CD4-positive, alpha-beta memory T cell (primary cell): ENCODE measurements at regions not wholly inside any gene's neighbourhood (a gene's known extent, or its start where the extent isn't known, plus 50 kb on each side); places are given as distances from the start of the nearest gene placed in this dataset.

Experiments used
- CTCF ChIA-PET: fragments of 350-600 bp; sonication (Branson Sonifier 250); formaldehyde crosslinking; loops from one replicate; lab custom pipeline; 2021; ENCODE audit warnings: inconsistent platforms; ENCODE audit not compliant: partially characterized antibody; lab: Charles Lee
- POLR2A ChIA-PET: fragments of 350-600 bp; sonication (Branson Sonifier 250); formaldehyde crosslinking; loops from one replicate; lab custom pipeline; 2021; ENCODE audit not compliant: partially characterized antibody; lab: Charles Lee
- DNase-seq, 5 donors: peaks; one replicate each; pipeline versions ENCODE4 v3.0.0 to v3.0.0-alpha.2; 2020 to 2022; ENCODE audit warnings: mixed read lengths in 1 of 5
- H3K27ac ChIP-seq: one replicate; pipeline ENCODE4 v1.7.0; 2013; ENCODE audit warnings: low read depth, low read length
- H3K27me3 ChIP-seq: 2 replicates; pipeline ENCODE4 v1.7.0; 2013; ENCODE audit warnings: mild to moderate bottlenecking, low read length, moderate library complexity; ENCODE audit not compliant: insufficient read depth
- H3K36me3 ChIP-seq: 2 replicates; pipeline ENCODE4 v1.7.0; 2013; ENCODE audit warnings: mild to moderate bottlenecking, low read length, moderate library complexity; ENCODE audit not compliant: insufficient read depth
- H3K4me1 ChIP-seq: 2 replicates; pipeline ENCODE4 v1.7.0; 2013; ENCODE audit warnings: mild to moderate bottlenecking, low read length, moderate library complexity; ENCODE audit not compliant: insufficient read depth
- H3K4me3 ChIP-seq, 2 donors: one replicate each; pipeline ENCODE4 v1.7.0; 2013; ENCODE audit warnings: low read length in 2 of 2, mild to moderate bottlenecking in 1 of 2
- H3K9me3 ChIP-seq, 2 donors: one replicate each; pipeline ENCODE4 v1.7.0; 2013; ENCODE audit warnings: low read length in 2 of 2, control low read depth in 1 of 2; ENCODE audit not compliant: control insufficient read depth in 1 of 2
- H3K27ac Mint-ChIP-seq, 7 donors: one replicate each; pipeline ENCODE4 v1.8.0; 2020 to 2021; ENCODE audit warnings: mixed read lengths in 7 of 7, mild to moderate bottlenecking in 6 of 7, inconsistent platforms in 3 of 7, moderate library complexity in 3 of 7
- H3K27me3 Mint-ChIP-seq, 2 donors: one replicate each; pipeline ENCODE4 v1.8.0; 2020 to 2021; ENCODE audit warnings: mixed read lengths in 2 of 2
- H3K36me3 Mint-ChIP-seq, 2 donors: one replicate each; pipeline ENCODE4 v1.8.0; 2020 to 2021; ENCODE audit warnings: mixed read lengths in 2 of 2, inconsistent platforms in 1 of 2, mild to moderate bottlenecking in 1 of 2
- H3K4me1 Mint-ChIP-seq, 4 donors: one replicate each; pipeline ENCODE4 v1.8.0; 2020 to 2021; ENCODE audit warnings: mixed read lengths in 4 of 4, mild to moderate bottlenecking in 1 of 4
- H3K4me3 Mint-ChIP-seq, 8 donors: one replicate each; pipeline ENCODE4 v1.8.0; 2020 to 2021; ENCODE audit warnings: mixed read lengths in 8 of 8, mild to moderate bottlenecking in 7 of 8, moderate library complexity in 6 of 8, inconsistent platforms in 3 of 8
- H3K9me3 Mint-ChIP-seq, 8 donors: one replicate each; pipeline ENCODE4 v1.8.0; 2020 to 2021; ENCODE audit warnings: mixed read lengths in 8 of 8, mild to moderate bottlenecking in 5 of 8, inconsistent platforms in 3 of 8, moderate library complexity in 1 of 8
- intact Hi-C: fragments of 100-400 bp; cut with micrococcal nuclease; formaldehyde crosslinking; loops from one replicate; pipeline ENCODE4 v1.15.1; 2023

- Mint-ChIP-seq H3K9me3 (peaks cover 0 to 18% (median 11%) of the 10 kb centered on the region in 8 donors), H3K36me3 (no peaks in the 10 kb centered on the region), H3K27me3 (peaks cover 5 to 6% of the 10 kb centered on the region in 2 donors), H3K27ac (peak overlapping the region in 1 of 7 donors; percentile 9), H3K4me1 (no peaks in the 10 kb centered on the region), H3K4me3 (no peak overlapping the region)
- Histone ChIP-seq H3K4me1 (no peaks in the 10 kb centered on the region), H3K27ac (no peak overlapping the region), H3K27me3 (no peaks in the 10 kb centered on the region), H3K4me3 (no peak overlapping the region), H3K9me3 (no peaks in the 10 kb centered on the region), H3K36me3 (no peaks in the 10 kb centered on the region)
- ChIA-PET POLR2A (no interaction called here), CTCF (no interaction called here)
- intact Hi-C loops: no loop called here
- DNase-seq: no peak
Observed at GRCh38 chr22:48380016-48380665, 1447.5 kb downstream of the BRD1 start.

- POLR2A ChIA-PET: no interaction called here
- H3K4me1 Mint-ChIP-seq: no peaks in the 10 kb centered on the region
- DNase-seq: no peak
- peaks cover 0 to 12% (median 5%) of the 10 kb centered on the region in 8 donors for H3K9me3 Mint-ChIP-seq
- H3K4me3 Mint-ChIP-seq: no peak overlapping the region
- no peak overlapping the region for H3K27ac Mint-ChIP-seq
- intact Hi-C loops: no loop called here
- H3K36me3 Mint-ChIP-seq: no peaks in the 10 kb centered on the region
- Histone ChIP-seq H3K9me3 (no peaks in the 10 kb centered on the region), H3K36me3 (no peaks in the 10 kb centered on the region), H3K4me3 (no peak overlapping the region), H3K4me1 (no peaks in the 10 kb centered on the region), H3K27ac (no peak overlapping the region), H3K27me3 (no peaks in the 10 kb centered on the region)
- CTCF ChIA-PET: no interaction called here
- H3K27me3 Mint-ChIP-seq: peaks cover 5 to 8% of the 10 kb centered on the region in 2 donors
Observed at GRCh38 chr22:48379371-48379770, 1448.3 kb downstream of the BRD1 start.

GRCh38 chr22:48378673-48379072 lies 1449.0 kb downstream of the BRD1 start:
- DNase-seq: no peak
- Mint-ChIP-seq H3K4me3 (no peak overlapping the region), H3K27ac (no peak overlapping the region), H3K4me1 (no peaks in the 10 kb centered on the region), H3K36me3 (no peaks in the 10 kb centered on the region), H3K9me3 (peaks cover 0 to 8% (median 2%) of the 10 kb centered on the region in 8 donors), H3K27me3 (peaks cover 5 to 8% of the 10 kb centered on the region in 2 donors)
- no peak overlapping the region for H3K27ac ChIP-seq
- CTCF ChIA-PET: no interaction called here
- no peaks in the 10 kb centered on the region for H3K9me3 ChIP-seq
- no peaks in the 10 kb centered on the region for H3K36me3 ChIP-seq
- H3K27me3 ChIP-seq: no peaks in the 10 kb centered on the region
- POLR2A ChIA-PET: no interaction called here
- intact Hi-C loops: no loop called here
- H3K4me1 ChIP-seq: no peaks in the 10 kb centered on the region
- H3K4me3 ChIP-seq: no peak overlapping the region

GRCh38 chr22:48376936-48377712 lies 1450.5 kb downstream of the BRD1 start:
- peaks cover 5 to 8% of the 10 kb centered on the region in 2 donors for H3K27me3 Mint-ChIP-seq
- intact Hi-C loops: no loop called here

DNA sequence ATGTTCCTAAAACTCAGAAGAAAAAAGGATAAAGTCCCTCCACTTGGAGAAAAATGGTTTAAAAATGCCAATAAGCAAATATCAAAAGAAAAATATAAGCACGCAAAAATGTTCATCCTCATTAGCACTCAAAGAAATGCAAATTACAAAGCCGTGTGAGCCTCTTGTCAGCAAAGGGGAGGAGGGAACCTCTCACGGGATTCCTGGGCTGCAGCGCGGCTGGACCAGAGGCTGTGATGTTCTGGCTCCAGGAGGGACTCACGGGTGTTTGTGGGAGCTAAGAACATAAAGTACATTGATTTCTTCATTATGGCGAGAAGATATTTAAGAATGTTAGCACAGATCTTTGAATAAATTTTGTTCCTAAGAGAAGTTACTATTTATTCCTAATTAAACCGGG lies 1451.2 kb downstream of the BRD1 start:
- Mint-ChIP-seq H3K27ac (no peak overlapping the region), H3K4me3 (no peak overlapping the region), H3K27me3 (peaks cover 3 to 8% of the 10 kb centered on the region in 2 donors), H3K36me3 (no peaks in the 10 kb centered on the region), H3K9me3 (no peaks in the 10 kb centered on the region), H3K4me1 (no peaks in the 10 kb centered on the region)
- Histone ChIP-seq H3K4me3 (no peak overlapping the region), H3K27me3 (no peaks in the 10 kb centered on the region), H3K27ac (no peak overlapping the region), H3K4me1 (no peaks in the 10 kb centered on the region), H3K9me3 (no peaks in the 10 kb centered on the region), H3K36me3 (no peaks in the 10 kb centered on the region)
- ChIA-PET POLR2A (no interaction called here), CTCF (no interaction called here)
- intact Hi-C loops: no loop called here
- DNase-seq: no peak

More at GRCh38 chr22:48376936-48377712, 1450.5 kb downstream of the BRD1 start:
- H3K9me3 Mint-ChIP-seq: peaks cover 0 to 3% (median 0%) of the 10 kb centered on the region in 8 donors
- Histone ChIP-seq H3K27ac (no peak overlapping the region), H3K9me3 (no peaks in the 10 kb centered on the region), H3K27me3 (no peaks in the 10 kb centered on the region), H3K4me1 (no peaks in the 10 kb centered on the region), H3K36me3 (no peaks in the 10 kb centered on the region), H3K4me3 (no peak overlapping the region)
- POLR2A ChIA-PET: no interaction called here
- no peak overlapping the region for H3K27ac Mint-ChIP-seq
- no peaks in the 10 kb centered on the region for H3K36me3 Mint-ChIP-seq
- no peak overlapping the region for H3K4me3 Mint-ChIP-seq
- CTCF ChIA-PET: no interaction called here
- no peaks in the 10 kb centered on the region for H3K4me1 Mint-ChIP-seq
- DNase-seq: no peak

DNA sequence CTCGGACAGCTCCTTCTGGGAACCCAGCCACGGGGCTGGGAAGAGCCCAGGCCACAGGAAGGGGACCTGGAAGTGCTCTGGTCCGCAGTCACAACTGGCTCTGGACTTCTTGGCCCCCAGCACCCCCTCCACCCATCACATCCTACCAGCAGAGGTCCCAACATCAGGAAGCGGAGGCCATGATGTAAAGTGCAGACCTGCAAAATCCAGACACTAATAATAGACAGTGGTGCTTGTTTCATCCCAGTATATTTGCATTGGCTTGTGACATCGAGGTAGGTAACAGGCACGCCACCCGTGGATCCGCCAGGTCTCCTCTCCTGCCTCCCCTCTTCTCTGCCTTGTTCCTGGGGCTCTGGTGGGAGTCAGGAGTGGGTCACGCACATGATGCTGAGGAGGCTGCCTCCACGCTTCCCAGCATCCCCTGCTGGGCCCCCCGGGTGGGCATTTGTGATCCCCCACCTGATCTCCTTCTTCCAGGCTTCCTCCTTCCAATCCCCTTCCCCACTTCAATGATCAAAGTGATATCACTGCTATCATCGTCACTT lies 1454.0 kb downstream of the BRD1 start:
- POLR2A ChIA-PET: no interaction called here
- no peak for DNase-seq
- Mint-ChIP-seq H3K4me3 (no peak overlapping the region), H3K27ac (no peak overlapping the region), H3K4me1 (no peaks in the 10 kb centered on the region), H3K36me3 (no peaks in the 10 kb centered on the region), H3K9me3 (no peaks in the 10 kb centered on the region), H3K27me3 (peaks cover 6 to 8% of the 10 kb centered on the region in 2 donors)
- no peaks in the 10 kb centered on the region for H3K36me3 ChIP-seq
- intact Hi-C loops: no loop called here
- H3K27me3 ChIP-seq: no peaks in the 10 kb centered on the region
- no peaks in the 10 kb centered on the region for H3K9me3 ChIP-seq
- CTCF ChIA-PET: no interaction called here
- no peak overlapping the region for H3K4me3 ChIP-seq
- H3K4me1 ChIP-seq: no peaks in the 10 kb centered on the region
- no peak overlapping the region for H3K27ac ChIP-seq

DNA sequence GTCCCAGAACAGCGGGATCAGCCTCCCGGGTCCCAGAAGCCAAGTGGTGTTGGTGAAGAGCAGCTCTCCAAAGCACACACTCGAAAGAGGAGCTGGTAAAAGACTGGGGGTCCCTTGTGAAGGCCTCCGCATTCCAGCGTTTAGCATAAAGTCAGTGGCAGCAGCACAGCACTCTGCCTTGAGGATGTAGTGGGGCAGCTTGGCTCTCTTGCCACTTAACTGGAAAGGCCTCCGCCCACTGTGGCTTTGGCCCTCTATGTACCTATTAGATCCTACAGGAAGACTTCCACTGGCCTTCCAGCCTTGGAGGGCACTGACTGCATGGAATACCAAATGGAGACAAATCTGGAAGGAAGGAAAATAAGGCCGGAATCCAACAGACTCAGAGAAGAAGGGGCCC lies 1455.3 kb downstream of the BRD1 start:
- Histone ChIP-seq H3K36me3 (no peaks in the 10 kb centered on the region), H3K9me3 (no peaks in the 10 kb centered on the region), H3K4me3 (no peak overlapping the region), H3K27me3 (no peaks in the 10 kb centered on the region), H3K27ac (no peak overlapping the region), H3K4me1 (no peaks in the 10 kb centered on the region)
- H3K36me3 Mint-ChIP-seq: no peaks in the 10 kb centered on the region
- ChIA-PET POLR2A (no interaction called here), CTCF (no interaction called here)
- intact Hi-C loops: no loop called here
- H3K9me3 Mint-ChIP-seq: no peaks in the 10 kb centered on the region
- H3K4me3 Mint-ChIP-seq: no peak overlapping the region
- H3K27me3 Mint-ChIP-seq: peaks cover 6% of the 10 kb centered on the region in 2 donors
- no peak overlapping the region for H3K27ac Mint-ChIP-seq
- DNase-seq: no peak
- no peaks in the 10 kb centered on the region for H3K4me1 Mint-ChIP-seq
